H9 (cell line): ENCODE measurements at regions not wholly inside any gene's neighbourhood (a gene's known extent, or its start where the extent isn't known, plus 50 kb on each side); places are given as distances from the start of the nearest gene placed in this dataset.

Experiments used
- DNase-seq: peaks from one replicate; pipeline ENCODE4 v3.0.0-alpha.2; 2017
- H2AFZ ChIP-seq: one replicate; pipeline ENCODE4 v1.6.1; 2013; ENCODE audit warnings: mild to moderate bottlenecking, low read length, control low read depth, moderate library complexity
- H2AK5ac ChIP-seq: 2 replicates; pipeline ENCODE4 v1.6.1; 2013; ENCODE audit warnings: low read length, control low read depth, mixed read lengths; ENCODE audit not compliant: insufficient read length
- H2BK120ac ChIP-seq: one replicate; pipeline ENCODE4 v1.6.1; 2013; ENCODE audit warnings: low read depth, mild to moderate bottlenecking, low read length, control low read depth, inconsistent platforms; ENCODE audit not compliant: poor library complexity, severe bottlenecking
- H2BK12ac ChIP-seq: 2 replicates; pipeline ENCODE4 v1.6.1; 2013; ENCODE audit warnings: low read length, control low read depth, mixed read lengths, low read depth; ENCODE audit not compliant: insufficient read length
- H2BK15ac ChIP-seq: 2 replicates; pipeline ENCODE4 v1.6.1; 2013; ENCODE audit warnings: low read depth, low read length, control low read depth
- H2BK20ac ChIP-seq: one replicate; pipeline ENCODE4 v1.6.1; 2013; ENCODE audit warnings: low read depth, mild to moderate bottlenecking, low read length, control low read depth, inconsistent platforms; ENCODE audit not compliant: poor library complexity, severe bottlenecking
- H2BK5ac ChIP-seq: 2 replicates; pipeline ENCODE4 v1.6.1; 2013; ENCODE audit warnings: low read length, control low read depth, mixed read lengths; ENCODE audit not compliant: insufficient read length
- H3K14ac ChIP-seq: 2 replicates; pipeline ENCODE4 v1.6.1; 2013; ENCODE audit warnings: low read length, control low read depth; ENCODE audit not compliant: insufficient read depth
- H3K18ac ChIP-seq: 2 replicates; pipeline ENCODE4 v1.6.1; 2013; ENCODE audit warnings: low read depth, mild to moderate bottlenecking, mixed read lengths, low read length, control low read depth; ENCODE audit not compliant: insufficient read length
- H3K23ac ChIP-seq: 2 replicates; pipeline ENCODE4 v1.6.1; 2013; ENCODE audit warnings: low read length, control low read depth, mixed read lengths, low read depth; ENCODE audit not compliant: insufficient read length
- H3K23me2 ChIP-seq: 2 replicates; pipeline ENCODE4 v1.6.1; 2013; ENCODE audit warnings: low read depth, mild to moderate bottlenecking, mixed read lengths, low read length, control low read depth; ENCODE audit not compliant: insufficient read length, poor library complexity, severe bottlenecking
- H3K27ac ChIP-seq: 2 replicates; pipeline ENCODE4 v1.5.1; 2013; ENCODE audit warnings: low read length, control low read depth, mixed read lengths, low read depth; ENCODE audit not compliant: insufficient read length
- H3K27me3 ChIP-seq: 2 replicates; pipeline ENCODE4 v1.6.1; 2013; ENCODE audit warnings: low read length, control low read depth, inconsistent platforms; ENCODE audit not compliant: insufficient read depth
- H3K4ac ChIP-seq: 2 replicates; pipeline ENCODE4 v1.6.1; 2013; ENCODE audit warnings: low read depth, mild to moderate bottlenecking, control low read depth, inconsistent platforms, low read length, moderate library complexity
- H3K4me1 ChIP-seq: 2 replicates; pipeline ENCODE4 v1.6.1; 2013; ENCODE audit warnings: low read length, control low read depth, inconsistent platforms; ENCODE audit not compliant: insufficient read depth
- H3K4me2 ChIP-seq: 2 replicates; pipeline ENCODE4 v1.6.1; 2013; ENCODE audit warnings: low read length, control low read depth, mixed read lengths; ENCODE audit not compliant: insufficient read length, insufficient read depth
- H3K56ac ChIP-seq: 2 replicates; pipeline ENCODE4 v1.6.1; 2013; ENCODE audit warnings: low read depth, mild to moderate bottlenecking, mixed read lengths, low read length, control low read depth; ENCODE audit not compliant: insufficient read length
- H3K79me1 ChIP-seq: 2 replicates; pipeline ENCODE4 v1.6.1; 2013; ENCODE audit warnings: low read depth, mild to moderate bottlenecking, moderate library complexity, low read length, control low read depth, inconsistent platforms; ENCODE audit not compliant: insufficient read depth, poor library complexity, severe bottlenecking
- H3K79me2 ChIP-seq: 2 replicates; pipeline ENCODE4 v1.6.1; 2013; ENCODE audit warnings: low read length, control low read depth, inconsistent platforms; ENCODE audit not compliant: insufficient read depth
- H3K9ac ChIP-seq: 2 replicates; pipeline ENCODE4 v1.6.1; 2013; ENCODE audit warnings: low read length, control low read depth, mixed read lengths; ENCODE audit not compliant: insufficient read length; ENCODE audit errors: extremely low read depth
- H3K9me3 ChIP-seq: one replicate; pipeline ENCODE4 v1.6.1; 2013; ENCODE audit warnings: low read depth, low read length, inconsistent platforms; ENCODE audit not compliant: control insufficient read depth
- H3T11ph ChIP-seq: one replicate; pipeline ENCODE4 v1.6.1; 2013; ENCODE audit warnings: mild to moderate bottlenecking, low read length, control low read depth, inconsistent platforms
- H4K20me1 ChIP-seq: one replicate; pipeline ENCODE4 v1.6.1; 2013; ENCODE audit not compliant: control insufficient read depth, insufficient read length, insufficient read depth
- H4K5ac ChIP-seq: 2 replicates; pipeline ENCODE4 v1.6.1; 2013; ENCODE audit warnings: low read depth, mild to moderate bottlenecking, mixed read lengths, low read length, control low read depth; ENCODE audit not compliant: insufficient read length
- H4K8ac ChIP-seq: replicated peaks from 2 replicates; pipeline ENCODE4 v1.6.1; 2013; ENCODE audit warnings: low read length, control low read depth, mixed read lengths, low read depth; ENCODE audit not compliant: insufficient read length
- H4K91ac ChIP-seq: 2 replicates; pipeline ENCODE4 v1.6.1; 2013; ENCODE audit warnings: low read depth, mild to moderate bottlenecking, moderate library complexity, mixed read lengths, low read length, control low read depth; ENCODE audit not compliant: insufficient read length
- H3K27ac Mint-ChIP-seq, 3 experiments: 2 replicates in 2 of 3; 3 replicates in 1 of 3; pipeline ENCODE4 v1.8.0; 2020 to 2021; ENCODE audit warnings: mixed read lengths in 3 of 3, mild to moderate bottlenecking in 1 of 3, moderate library complexity in 1 of 3
- H3K27me3 Mint-ChIP-seq: 2 replicates; pipeline ENCODE4 v1.8.0; 2021; ENCODE audit warnings: low read depth, mild to moderate bottlenecking, moderate library complexity, mixed read lengths
- H3K36me3 Mint-ChIP-seq, 3 experiments: 2 replicates in 2 of 3; 3 replicates in 1 of 3; pipeline ENCODE4 v1.8.0; 2020 to 2021; ENCODE audit warnings: low read depth in 3 of 3, mixed read lengths in 3 of 3; ENCODE audit not compliant: insufficient read depth in 1 of 3
- H3K4me1 Mint-ChIP-seq, 2 experiments: 2 replicates each; pipeline ENCODE4 v1.8.0; 2020; ENCODE audit warnings: mixed read lengths in 2 of 2
- H3K4me3 Mint-ChIP-seq, 2 experiments: 2 replicates in 1 of 2; 3 replicates in 1 of 2; pipeline ENCODE4 v1.8.0; 2020 to 2021; ENCODE audit warnings: mild to moderate bottlenecking in 2 of 2, mixed read lengths in 2 of 2, moderate library complexity in 1 of 2
- H3K9me3 Mint-ChIP-seq, 2 experiments: 2 replicates in 1 of 2; 3 replicates in 1 of 2; pipeline ENCODE4 v1.8.0; 2020; ENCODE audit warnings: mild to moderate bottlenecking in 2 of 2, mixed read lengths in 2 of 2, moderate library complexity in 1 of 2
- CTCF ChIP-seq: fragments of 200-600 bp; sonication (generic); conservative IDR thresholded peaks from 3 replicates; pipeline ENCODE4 v1.8.0; 2021; ENCODE audit warnings: antibody characterized with exemption, mild to moderate bottlenecking
- WGBS: extraction: QIAGEN DNeasy Blood & Tissue Kit; methylation state at CpG from one replicate; pipeline ENCODE4 v1.1.7; 2013; ENCODE audit warnings: missing lambda C conversion rate, low lambda C conversion rate, mixed read lengths; ENCODE audit not compliant: insufficient read length; ENCODE audit errors: extremely low coverage; 5-methylcytosine and 5-hydroxymethylcytosine counted together

- Histone ChIP-seq H4K91ac (no peak overlapping the region), H3K27me3 (no peaks in the 10 kb centered on the region), H3K79me2 (no peaks in the 10 kb centered on the region), H3K23me2 (no peaks in the 10 kb centered on the region), H3K27ac (no peak overlapping the region), H2BK5ac (no peak overlapping the region), H3K9me3 (no peaks in the 10 kb centered on the region), H3K9ac (no peak overlapping the region), H3K79me1 (no peaks in the 10 kb centered on the region), H3K14ac (no peak overlapping the region), H4K20me1 (no peaks in the 10 kb centered on the region), H2BK120ac (no peak overlapping the region), H3K4me1 (no peaks in the 10 kb centered on the region), H3K23ac (no peak overlapping the region), H3K18ac (no peak overlapping the region), H2BK12ac (no peak overlapping the region), H4K5ac (no peak overlapping the region), H4K8ac (no peak overlapping the region), H2BK20ac (no peak overlapping the region), H3K56ac (no peak overlapping the region), H2AFZ (no peak overlapping the region), H3K4me2 (no peak overlapping the region), H3K4ac (no peak overlapping the region), H2BK15ac (no peak overlapping the region), H3T11ph (no peak overlapping the region), H2AK5ac (no peak overlapping the region)
- Mint-ChIP-seq H3K4me1 (no peaks in the 10 kb centered on the region), H3K9me3 (no peaks in the 10 kb centered on the region), H3K27me3 (no peaks in the 10 kb centered on the region), H3K36me3 (no peaks in the 10 kb centered on the region), H3K27ac (no peak overlapping the region; a peak in 1 of 7 replicates), H3K4me3 (no peak overlapping the region)
- DNase-seq: no peak
- no CpG with 5 or more reads among the region's 11 CpGs for WGBS
- TF ChIP-seq CTCF: no peak
Observed at GRCh38 chr12:27866373-27867101, 86.5 kb upstream of the MANSC4 start.
